ENCODE measurements at regions not wholly inside any gene's neighbourhood (a gene's known extent, or its start where the extent isn't known, plus 50 kb on each side); places are given as distances from the start of the nearest gene placed in this dataset.
A peak's percentile ranks its signal among the peaks of the same experiment; 100 is the strongest.
"Not testable (repeated sequence)": the region's sequence is repeated elsewhere in the genome, so short reads cannot be mapped to it uniquely, and the experiment has no call there.

GRCh38 chrX:130467936-130468335 is 66.1 kb downstream of the RBMX2 start:
- no peak for DNase-seq

- DNase-seq: no peak
Observed at GRCh38 chrX:130468395-130468923, 66.7 kb downstream of the RBMX2 start.

- DNase-seq: no peak
Observed at GRCh38 chrX:130482871-130483270, 81.1 kb downstream of the RBMX2 start.

- no peak for DNase-seq
Observed at GRCh38 chrX:130485870-130486269, 84.1 kb downstream of the RBMX2 start.

GRCh38 chrX:130495502-130495901 is 93.7 kb downstream of the RBMX2 start:
- DNase-seq: not testable (repeated sequence)

GRCh38 chrX:130497531-130497930 is 95.7 kb downstream of the RBMX2 start:
- DNase-seq: no peak

GRCh38 chrX:130498653-130499274 is 97.0 kb downstream of the RBMX2 start:
- DNase-seq: no peak

GRCh38 chrX:130502016-130502570 is 100.3 kb downstream of the RBMX2 start:
- DNase-seq: no peak

GRCh38 chrX:130504019-130504418 is 102.2 kb downstream of the RBMX2 start:
- no peak for DNase-seq

GRCh38 chrX:130507015-130507414 is 105.2 kb downstream of the RBMX2 start:
- no peak for DNase-seq

GRCh38 chrX:130512534-130512933 is 110.7 kb downstream of the RBMX2 start:
- not testable (repeated sequence) for DNase-seq

GRCh38 chrX:130516123-130516522 is 114.3 kb downstream of the RBMX2 start:
- DNase-seq: no peak

GRCh38 chrX:130523460-130524394 is 121.9 kb downstream of the RBMX2 start:
- DNase-seq: peak; percentile 46 to 47

- DNase-seq: no peak
Observed at GRCh38 chrX:130524476-130525194, 122.8 kb downstream of the RBMX2 start.

- no peak for DNase-seq
Observed at GRCh38 chrX:130529531-130529930, 127.7 kb downstream of the RBMX2 start.

GRCh38 chrX:130531066-130531465 is 129.3 kb downstream of the RBMX2 start:
- DNase-seq: no peak

GRCh38 chrX:130539721-130540321 is 138.0 kb downstream of the RBMX2 start:
- DNase-seq: peak in 1 of 2 experiments; percentile 2

- DNase-seq: no peak
Observed at GRCh38 chrX:130543603-130544325, 142.0 kb downstream of the RBMX2 start.

GRCh38 chrX:130545796-130546195 is 144.0 kb downstream of the RBMX2 start:
- no peak for DNase-seq

GRCh38 chrX:130549382-130549781 is 147.6 kb downstream of the RBMX2 start:
- DNase-seq: not testable (repeated sequence)

- DNase-seq: no peak
Observed at GRCh38 chrX:130550351-130550750, 148.6 kb downstream of the RBMX2 start.

Measured in NCI-H1930 (cell line).